SK-N-SH (cell line): ENCODE measurements at regions not wholly inside any gene's neighbourhood (a gene's known extent, or its start where the extent isn't known, plus 50 kb on each side); places are given as distances from the start of the nearest gene placed in this dataset.

ENCODE experiments used
- CTCF ChIA-PET: fragments of 300-600, 350-600 bp; formaldehyde crosslinking; extraction: SDS; loops from one replicate; lab custom pipeline; 2021; lab: Yijun Ruan, JAX
- POLR2A ChIA-PET: fragments of 350-600 bp; sonication (Branson Sonifier 250); formaldehyde crosslinking; extraction: SDS; loops from one replicate; lab custom pipeline; 2020; ENCODE audit warnings: antibody characterized with exemption, inconsistent platforms; lab: Yijun Ruan, JAX
- DNase-seq: peaks from one replicate; pipeline ENCODE4 v3.0.0; 2012
- H2AFZ ChIP-seq: fragments of 200-600 bp; sonication (generic); 2 replicates; pipeline ENCODE4 v1.8.1; 2016; ENCODE audit warnings: antibody characterized with exemption, mild to moderate bottlenecking, low read depth
- H3F3A ChIP-seq: fragments of 200-600 bp; sonication (generic); replicated peaks from 2 replicates; pipeline ENCODE3; 2016; ENCODE audit warnings: antibody characterized with exemption, mild to moderate bottlenecking; ENCODE audit not compliant: insufficient read depth
- H3K27ac ChIP-seq, 2 experiments: fragments of 200-500 bp in 1 of 2; fragments of 200-600 bp in 1 of 2; sonication (Bioruptor generic) in 1 of 2; sonication (generic), shearing (Covaris generic) in 1 of 2; 2 replicates each; pipeline versions ENCODE4 v1.5.1 to v1.6.1; 2014 to 2016; ENCODE audit warnings: low read depth in 2 of 2, inconsistent platforms in 1 of 2, low read length in 1 of 2, mild to moderate bottlenecking in 1 of 2, mixed read lengths in 1 of 2
- H3K27me3 ChIP-seq: fragments of 200-600 bp; sonication (generic), shearing (Covaris generic); 2 replicates; pipeline ENCODE4 v1.6.1; 2016; ENCODE audit warnings: mixed run types; ENCODE audit not compliant: insufficient read depth
- H3K36me3 ChIP-seq, 2 experiments: fragments of 200-500 bp in 1 of 2; fragments of 200-600 bp in 1 of 2; sonication (Bioruptor generic) in 1 of 2; sonication (generic) in 1 of 2; replicated peaks in 1 of 2; 2 replicates each; pipeline versions ENCODE3 to v1.5.1; 2014 to 2016; ENCODE audit warnings: low read length in 1 of 2, mild to moderate bottlenecking in 1 of 2; ENCODE audit not compliant: insufficient read depth in 2 of 2, control insufficient read depth in 1 of 2
- H3K4me1 ChIP-seq, 2 experiments: fragments of 200-500 bp in 1 of 2; fragments of 200-600 bp in 1 of 2; sonication (Bioruptor generic) in 1 of 2; sonication (generic), shearing (Covaris generic) in 1 of 2; 2 replicates each; pipeline versions ENCODE4 v1.5.1 to v1.6.1; 2014 to 2016; ENCODE audit warnings: low read depth in 1 of 2, low read length in 1 of 2, mixed run types in 1 of 2; ENCODE audit not compliant: insufficient read depth in 2 of 2, control insufficient read depth in 1 of 2
- H3K4me2 ChIP-seq: fragments of 200-600 bp; sonication (generic), shearing (Covaris generic); 2 replicates; pipeline ENCODE4 v1.6.1; 2017; ENCODE audit warnings: mixed run types
- H3K4me3 ChIP-seq, 2 experiments: fragments of 200-500 bp in 1 of 2; fragments of 200-600 bp in 1 of 2; sonication (Bioruptor generic) in 1 of 2; sonication (generic), shearing (Covaris generic) in 1 of 2; 2 replicates each; pipeline versions ENCODE4 v1.5.1 to v1.8.1; 2014 to 2016; ENCODE audit warnings: low read depth in 2 of 2, inconsistent platforms in 1 of 2, low read length in 1 of 2, mild to moderate bottlenecking in 1 of 2, mixed read lengths in 1 of 2, moderate library complexity in 1 of 2
- H3K79me2 ChIP-seq: fragments of 200-600 bp; sonication (generic); 2 replicates; pipeline ENCODE4 v1.8.1; 2017; ENCODE audit warnings: mild to moderate bottlenecking; ENCODE audit not compliant: insufficient read depth
- H3K9ac ChIP-seq: fragments of 200-600 bp; sonication (generic); 2 replicates; pipeline ENCODE4 v1.6.1; 2017; ENCODE audit warnings: mixed run types
- H3K9me2 ChIP-seq: fragments of 200-600 bp; sonication (generic); 2 replicates; pipeline ENCODE4 v1.6.1; 2017; ENCODE audit warnings: mixed run types
- H3K9me3 ChIP-seq: fragments of 200-600 bp; sonication (generic); 2 replicates; pipeline ENCODE4 v1.6.1; 2017; ENCODE audit warnings: mixed run types, mild to moderate bottlenecking, moderate library complexity
- H4K20me1 ChIP-seq: fragments of 200-600 bp; sonication (generic); 2 replicates; pipeline ENCODE4 v1.6.1; 2017; ENCODE audit warnings: mild to moderate bottlenecking, mixed run types; ENCODE audit not compliant: insufficient read depth
- ELF1 ChIP-seq: IDR thresholded peaks from 2 replicates; pipeline ENCODE4 v1.4.0; 2012
- GATA2 ChIP-seq: sonication (generic); formaldehyde crosslinking; IDR thresholded peaks from 2 replicates; pipeline ENCODE4 v1.5.0; 2020; ENCODE audit warnings: mild to moderate bottlenecking, missing genetic modification reagents
- IRF3 ChIP-seq: fragments of 150-350 bp; IDR thresholded peaks from 2 replicates; pipeline ENCODE4 v1.6.1; 2016; ENCODE audit warnings: mild to moderate bottlenecking, low read depth, low read length
- JUND ChIP-seq: IDR thresholded peaks from 2 replicates; pipeline ENCODE4 v1.4.0; 2012
- MXI1 ChIP-seq: IDR thresholded peaks from 2 replicates; pipeline ENCODE4 v1.6.1; 2012; ENCODE audit warnings: mild to moderate bottlenecking, low read depth, low read length, improper control_type of control experiment
- RCOR1 ChIP-seq: fragments of 150-350 bp; IDR thresholded peaks from 2 replicates; pipeline ENCODE4 v1.6.1; 2017; ENCODE audit warnings: antibody characterized with exemption, low read length
- RFX5 ChIP-seq: IDR thresholded peaks from 2 replicates; pipeline ENCODE4 v1.6.1; 2012; ENCODE audit warnings: mild to moderate bottlenecking, improper control_type of control experiment, low read length
- RXRA ChIP-seq: IDR thresholded peaks from 2 replicates; pipeline ENCODE4 v1.4.0; 2012; ENCODE audit warnings: low read depth, mild to moderate bottlenecking, borderline replicate concordance
- SMC3 ChIP-seq: IDR thresholded peaks from 2 replicates; pipeline ENCODE4 v1.6.1; 2012; ENCODE audit warnings: low read depth, low read length, improper control_type of control experiment
- TAF1 ChIP-seq: IDR thresholded peaks from 2 replicates; pipeline ENCODE4 v1.6.1; 2012; ENCODE audit warnings: low read depth, mild to moderate bottlenecking, low read length, moderate library complexity, borderline replicate concordance
- TEAD4 ChIP-seq: IDR thresholded peaks from 2 replicates; pipeline ENCODE4 v1.4.0; 2012; ENCODE audit warnings: mild to moderate bottlenecking, borderline replicate concordance; ENCODE audit not compliant: insufficient read depth
- USF2 ChIP-seq: fragments of 150-350 bp; IDR thresholded peaks from 2 replicates; pipeline ENCODE4 v1.6.1; 2017; ENCODE audit warnings: antibody characterized with exemption, low read length, low read depth, borderline replicate concordance
- YY1 ChIP-seq: IDR thresholded peaks from 2 replicates; pipeline ENCODE4 v1.4.0; 2012; ENCODE audit warnings: low read depth, mild to moderate bottlenecking
- ZBTB33 ChIP-seq: IDR thresholded peaks from 2 replicates; pipeline ENCODE4 v1.4.0; 2012; ENCODE audit warnings: low read depth, borderline replicate concordance
- WGBS: methylation state at CpG from one replicate; pipeline ENCODE4 v1.1.6; 2017; ENCODE audit warnings: low lambda C conversion rate; 5-methylcytosine and 5-hydroxymethylcytosine counted together
- TF ChIP-seq, protein P1 (sequence below): IDR thresholded peaks from 2 replicates; pipeline ENCODE4 v1.4.0; 2012; ENCODE audit warnings: low read depth
- TF ChIP-seq, protein P2 (sequence below): IDR thresholded peaks from 2 replicates; pipeline ENCODE4; 2012
- TF ChIP-seq, protein P3 (sequence below): fragments of 200-600 bp; sonication (generic); IDR thresholded peaks from 2 replicates; pipeline ENCODE4 v1.6.1; 2017; ENCODE audit warnings: antibody characterized with exemption, mild to moderate bottlenecking, moderate library complexity

GRCh38 chr9:13904311-13904710 is 409.6 kb downstream of the NFIB start:
- Histone ChIP-seq H3K36me3 (no peaks in the 10 kb centered on the region), H4K20me1 (no peaks in the 10 kb centered on the region), H3K9me3 (no peaks in the 10 kb centered on the region), H3K9me2 (no peaks in the 10 kb centered on the region), H2AFZ (no peak overlapping the region; the same call in 1 of the 2 replicates), H3K4me3 (no peak overlapping the region), H3K27ac (no peak overlapping the region), H3K4me1 (no peaks in the 10 kb centered on the region), H3K4me2 (no peak overlapping the region), H3K9ac (no peak overlapping the region), H3K27me3 (no peaks in the 10 kb centered on the region), H3K79me2 (no peaks in the 10 kb centered on the region; the same call in 1 of the 2 replicates), H3F3A (peaks cover 16% of the 10 kb centered on the region)
- CTCF ChIA-PET, result no interaction called here
- WGBS, result 81% methylated on average over 4 of the region's 4 CpGs
- DNase-seq, result no peak
- TF ChIP-seq ZBTB33 (no peak), RFX5 (no peak), RCOR1 (no peak), YY1 (no peak), USF2 (no peak), ELF1 (no peak), JUND (no peak), RXRA (no peak), TAF1 (no peak), GATA2 (CRISPR knock-in tag) (no peak), TEAD4 (no peak), SMC3 (no peak), IRF3 (no peak), MXI1 (no peak)
- TF ChIP-seq, protein P1, sequence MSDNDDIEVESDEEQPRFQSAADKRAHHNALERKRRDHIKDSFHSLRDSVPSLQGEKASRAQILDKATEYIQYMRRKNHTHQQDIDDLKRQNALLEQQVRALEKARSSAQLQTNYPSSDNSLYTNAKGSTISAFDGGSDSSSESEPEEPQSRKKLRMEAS, result no peak
- TF ChIP-seq, protein P2, sequence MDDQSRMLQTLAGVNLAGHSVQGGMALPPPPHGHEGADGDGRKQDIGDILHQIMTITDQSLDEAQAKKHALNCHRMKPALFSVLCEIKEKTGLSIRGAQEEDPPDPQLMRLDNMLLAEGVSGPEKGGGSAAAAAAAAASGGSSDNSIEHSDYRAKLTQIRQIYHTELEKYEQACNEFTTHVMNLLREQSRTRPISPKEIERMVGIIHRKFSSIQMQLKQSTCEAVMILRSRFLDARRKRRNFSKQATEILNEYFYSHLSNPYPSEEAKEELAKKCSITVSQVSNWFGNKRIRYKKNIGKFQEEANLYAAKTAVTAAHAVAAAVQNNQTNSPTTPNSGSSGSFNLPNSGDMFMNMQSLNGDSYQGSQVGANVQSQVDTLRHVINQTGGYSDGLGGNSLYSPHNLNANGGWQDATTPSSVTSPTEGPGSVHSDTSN, result no peak
- TF ChIP-seq, protein P3, sequence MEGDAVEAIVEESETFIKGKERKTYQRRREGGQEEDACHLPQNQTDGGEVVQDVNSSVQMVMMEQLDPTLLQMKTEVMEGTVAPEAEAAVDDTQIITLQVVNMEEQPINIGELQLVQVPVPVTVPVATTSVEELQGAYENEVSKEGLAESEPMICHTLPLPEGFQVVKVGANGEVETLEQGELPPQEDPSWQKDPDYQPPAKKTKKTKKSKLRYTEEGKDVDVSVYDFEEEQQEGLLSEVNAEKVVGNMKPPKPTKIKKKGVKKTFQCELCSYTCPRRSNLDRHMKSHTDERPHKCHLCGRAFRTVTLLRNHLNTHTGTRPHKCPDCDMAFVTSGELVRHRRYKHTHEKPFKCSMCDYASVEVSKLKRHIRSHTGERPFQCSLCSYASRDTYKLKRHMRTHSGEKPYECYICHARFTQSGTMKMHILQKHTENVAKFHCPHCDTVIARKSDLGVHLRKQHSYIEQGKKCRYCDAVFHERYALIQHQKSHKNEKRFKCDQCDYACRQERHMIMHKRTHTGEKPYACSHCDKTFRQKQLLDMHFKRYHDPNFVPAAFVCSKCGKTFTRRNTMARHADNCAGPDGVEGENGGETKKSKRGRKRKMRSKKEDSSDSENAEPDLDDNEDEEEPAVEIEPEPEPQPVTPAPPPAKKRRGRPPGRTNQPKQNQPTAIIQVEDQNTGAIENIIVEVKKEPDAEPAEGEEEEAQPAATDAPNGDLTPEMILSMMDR, result no peak
- POLR2A ChIA-PET, result no interaction called here
